ENCODE measurements at regions not wholly inside any gene's neighbourhood (a gene's known extent, or its start where the extent isn't known, plus 50 kb on each side); places are given as distances from the start of the nearest gene placed in this dataset.
"Not testable (repeated sequence)": the region's sequence is repeated elsewhere in the genome, so short reads cannot be mapped to it uniquely, and the experiment has no call there.

DNA sequence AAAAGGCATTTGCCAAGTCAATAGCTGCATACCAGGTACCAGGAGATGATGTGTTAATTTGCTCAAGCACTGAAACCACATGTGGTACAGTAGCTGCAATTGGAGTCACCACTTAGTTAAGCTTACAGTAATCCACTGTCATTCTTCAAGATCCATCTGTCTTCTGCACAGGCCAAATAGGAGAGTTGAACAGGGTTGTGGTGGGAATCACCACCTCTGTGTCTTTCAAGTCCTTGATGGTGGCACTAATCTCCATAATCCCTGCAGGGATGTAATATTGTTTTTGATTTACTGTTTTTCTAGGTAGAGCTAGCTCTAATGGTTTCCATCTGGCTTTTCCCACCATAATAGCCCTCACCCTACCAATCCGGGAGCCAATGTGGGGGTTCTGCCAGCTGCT is 91.9 kb downstream of the FCRL5 start:
- no peaks in the 10 kb centered on the region for H3K4me1 Mint-ChIP-seq (ENCODE audit: unreplicated experiment)
- no peak for TF ChIP-seq CTCF (IDR thresholded peaks at IDR 0.05)
- no peak for DNase-seq (ENCODE audit: extremely low spot score, unreplicated experiment)
- peaks cover 2% of the 10 kb centered on the region for H3K27me3 Mint-ChIP-seq (ENCODE audit: unreplicated experiment)
- H3K9me3 Mint-ChIP-seq (ENCODE audit: unreplicated experiment) = no peaks in the 10 kb centered on the region
- no peak overlapping the region for H3K4me3 Mint-ChIP-seq (ENCODE audit: unreplicated experiment)
- H3K27ac Mint-ChIP-seq (ENCODE audit: unreplicated experiment) = no peak overlapping the region
- no peaks in the 10 kb centered on the region for H3K36me3 Mint-ChIP-seq (ENCODE audit: unreplicated experiment)

DNA sequence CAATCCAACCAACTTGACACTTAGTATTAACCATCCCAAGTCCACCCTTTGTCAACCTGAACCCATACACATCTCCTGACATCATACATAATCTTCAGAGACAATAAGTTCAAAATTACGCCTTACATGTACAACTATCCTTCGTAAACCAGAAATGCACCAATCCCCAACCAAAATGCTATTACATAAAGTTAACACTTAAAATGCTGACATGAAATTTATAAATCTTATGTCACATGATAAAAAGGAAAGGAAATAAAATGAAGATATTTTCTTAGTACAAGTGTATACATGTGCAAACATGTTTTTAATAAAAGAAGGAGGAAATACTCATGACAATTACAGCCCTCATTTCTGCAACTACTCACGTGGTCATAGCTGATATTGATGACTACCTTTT is 95.0 kb downstream of the FCRL5 start:
- Mint-ChIP-seq H3K27ac (ENCODE audit: unreplicated experiment) (no peak overlapping the region), H3K36me3 (ENCODE audit: unreplicated experiment) (no peaks in the 10 kb centered on the region), H3K27me3 (ENCODE audit: unreplicated experiment) (peaks cover 2% of the 10 kb centered on the region), H3K9me3 (ENCODE audit: unreplicated experiment) (no peaks in the 10 kb centered on the region), H3K4me3 (ENCODE audit: unreplicated experiment) (no peak overlapping the region), H3K4me1 (ENCODE audit: unreplicated experiment) (no peaks in the 10 kb centered on the region)
- TF ChIP-seq CTCF (IDR thresholded peaks at IDR 0.05) = no peak
- DNase-seq (ENCODE audit: extremely low spot score, unreplicated experiment) = no peak

DNA sequence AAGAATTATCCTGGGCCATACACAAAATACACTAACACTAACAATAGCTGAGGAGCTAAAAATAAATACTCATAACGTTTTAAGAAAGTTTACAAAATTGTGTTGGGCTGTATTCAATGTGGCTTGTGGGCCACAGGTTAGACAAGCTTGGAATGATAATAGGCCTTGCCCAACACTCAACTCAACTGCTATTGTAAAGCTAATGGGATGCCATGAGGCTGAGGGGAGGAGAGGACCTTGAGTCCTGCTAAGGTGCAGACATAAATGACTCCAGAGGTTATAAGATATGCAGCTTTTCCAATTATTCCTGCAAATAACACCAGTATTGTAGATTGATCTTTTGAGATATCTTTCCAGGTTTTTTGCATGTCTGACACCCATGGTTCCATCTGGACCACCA is 97.0 kb downstream of the FCRL5 start:
- Mint-ChIP-seq H3K4me1 (ENCODE audit: unreplicated experiment) (no peaks in the 10 kb centered on the region), H3K36me3 (ENCODE audit: unreplicated experiment) (no peaks in the 10 kb centered on the region), H3K4me3 (ENCODE audit: unreplicated experiment) (no peak overlapping the region), H3K27ac (ENCODE audit: unreplicated experiment) (no peak overlapping the region), H3K27me3 (ENCODE audit: unreplicated experiment) (peaks cover 2% of the 10 kb centered on the region), H3K9me3 (ENCODE audit: unreplicated experiment) (no peaks in the 10 kb centered on the region)
- no peak for TF ChIP-seq CTCF (IDR thresholded peaks at IDR 0.05)
- DNase-seq (ENCODE audit: extremely low spot score, unreplicated experiment) = no peak

DNA sequence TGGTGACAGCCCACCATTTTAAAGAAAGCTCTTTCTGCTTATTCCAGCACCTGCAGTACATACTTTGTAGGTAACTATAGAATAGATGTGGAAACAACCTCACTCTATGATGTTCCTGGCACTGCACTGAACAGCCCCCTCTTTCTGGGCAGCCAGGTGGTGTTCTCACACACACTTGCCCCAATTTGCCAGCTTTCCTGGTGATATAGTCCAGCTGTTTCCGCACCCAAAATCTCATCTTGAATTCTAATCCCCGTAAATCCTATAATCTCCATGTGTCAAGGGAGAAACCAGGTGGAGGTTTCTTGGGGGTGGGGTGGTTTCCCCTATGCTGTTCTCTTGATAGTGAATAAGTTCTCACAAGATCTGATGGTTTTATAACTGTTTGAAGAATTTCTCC is 102.2 kb downstream of the FCRL5 start:
- H3K27me3 Mint-ChIP-seq (ENCODE audit: unreplicated experiment) = peaks cover 4% of the 10 kb centered on the region
- H3K4me3 Mint-ChIP-seq (ENCODE audit: unreplicated experiment) = no peak overlapping the region
- DNase-seq (ENCODE audit: extremely low spot score, unreplicated experiment) = peak; percentile 21
- no peak overlapping the region for H3K27ac Mint-ChIP-seq (ENCODE audit: unreplicated experiment)
- H3K4me1 Mint-ChIP-seq (ENCODE audit: unreplicated experiment) = no peaks in the 10 kb centered on the region
- TF ChIP-seq CTCF (IDR thresholded peaks at IDR 0.05) = no peak
- H3K9me3 Mint-ChIP-seq (ENCODE audit: unreplicated experiment) = no peaks in the 10 kb centered on the region
- H3K36me3 Mint-ChIP-seq (ENCODE audit: unreplicated experiment) = no peaks in the 10 kb centered on the region

DNA sequence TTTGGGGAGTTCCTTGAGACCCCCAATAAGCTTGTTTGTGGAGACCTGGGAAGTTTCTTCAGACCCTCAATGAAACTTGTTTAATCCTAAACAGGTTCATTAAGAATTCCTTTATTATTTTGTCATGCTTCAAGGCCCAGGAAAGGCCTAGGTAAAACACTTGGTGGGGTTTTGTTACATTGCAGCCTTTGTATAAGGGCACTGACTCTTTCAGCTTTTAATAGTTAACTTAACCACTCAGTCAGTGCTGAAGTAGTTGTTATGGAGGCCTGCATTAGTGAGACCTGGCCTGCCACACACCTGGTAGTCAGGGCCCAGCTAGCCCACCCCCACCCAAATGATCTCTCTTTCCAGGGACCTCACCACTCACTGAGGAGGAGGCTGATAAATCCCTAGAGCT is 103.7 kb downstream of the FCRL5 start:
- Mint-ChIP-seq H3K4me3 (ENCODE audit: unreplicated experiment) (no peak overlapping the region), H3K27me3 (ENCODE audit: unreplicated experiment) (peaks cover 4% of the 10 kb centered on the region), H3K9me3 (ENCODE audit: unreplicated experiment) (no peaks in the 10 kb centered on the region), H3K4me1 (ENCODE audit: unreplicated experiment) (no peaks in the 10 kb centered on the region), H3K36me3 (ENCODE audit: unreplicated experiment) (no peaks in the 10 kb centered on the region), H3K27ac (ENCODE audit: unreplicated experiment) (no peak overlapping the region)
- DNase-seq (ENCODE audit: extremely low spot score, unreplicated experiment) = no peak
- TF ChIP-seq CTCF (IDR thresholded peaks at IDR 0.05) = no peak

GRCh38 chr1:157446356-157446755 is 106.0 kb downstream of the FCRL5 start:
- not testable (repeated sequence) for H3K36me3 Mint-ChIP-seq (ENCODE audit: unreplicated experiment); H3K27ac Mint-ChIP-seq (ENCODE audit: unreplicated experiment); H3K9me3 Mint-ChIP-seq (ENCODE audit: unreplicated experiment); H3K4me1 Mint-ChIP-seq (ENCODE audit: unreplicated experiment); DNase-seq (ENCODE audit: extremely low spot score, unreplicated experiment); H3K27me3 Mint-ChIP-seq (ENCODE audit: unreplicated experiment); H3K4me3 Mint-ChIP-seq (ENCODE audit: unreplicated experiment)

DNA sequence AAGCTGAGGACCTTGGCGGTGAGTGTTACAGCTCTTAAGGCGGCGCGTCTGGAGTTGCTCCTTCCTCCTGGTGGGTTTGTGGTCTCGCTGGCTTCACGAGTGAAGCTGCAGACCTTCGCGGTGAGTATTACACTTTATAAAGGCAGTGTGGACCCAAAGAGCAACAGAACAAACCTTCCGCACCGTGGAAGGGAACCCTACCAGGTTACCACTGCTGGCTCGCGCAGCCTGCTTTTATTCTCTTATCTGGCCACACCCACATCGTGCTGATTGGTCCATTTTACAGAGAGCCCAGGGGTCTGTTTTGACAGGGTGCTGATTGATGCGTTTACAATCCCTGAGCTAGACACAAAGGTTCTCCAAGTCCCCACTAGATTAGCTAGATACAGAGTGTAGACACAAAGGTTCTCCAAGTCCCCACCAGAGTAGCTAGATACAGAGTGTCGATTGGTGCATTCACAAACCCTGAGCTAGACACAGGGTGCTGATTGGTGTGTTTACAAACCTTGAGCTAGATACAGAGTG is 106.6 kb downstream of the FCRL5 start:
- not testable (repeated sequence) for H3K36me3 Mint-ChIP-seq (ENCODE audit: unreplicated experiment); H3K27me3 Mint-ChIP-seq (ENCODE audit: unreplicated experiment); H3K4me3 Mint-ChIP-seq (ENCODE audit: unreplicated experiment); H3K4me1 Mint-ChIP-seq (ENCODE audit: unreplicated experiment); H3K9me3 Mint-ChIP-seq (ENCODE audit: unreplicated experiment); H3K27ac Mint-ChIP-seq (ENCODE audit: unreplicated experiment); DNase-seq (ENCODE audit: extremely low spot score, unreplicated experiment)

Measured in osteocyte (in vitro differentiated cells).